Lower leg skin (tissue), 4 donors: ENCODE measurements at regions not wholly inside any gene's neighbourhood (a gene's known extent, or its start where the extent isn't known, plus 50 kb on each side); places are given as distances from the start of the nearest gene placed in this dataset.

Experiments
- DNase-seq, 2 donors: peaks; one replicate each; pipeline ENCODE4 v3.0.0-alpha.2; 2019; ENCODE audit warnings: low spot score in 2 of 2
- H3K4me3 ChIP-seq: fragments of 200-600 bp; sonication (generic); 2 replicates; pipeline ENCODE4 v1.5.1; 2017; ENCODE audit warnings: mild to moderate bottlenecking, low read depth; ENCODE audit not compliant: poor library complexity, severe bottlenecking
- POLR2A ChIP-seq, 2 donors: fragments of 450-650 bp; IDR thresholded peaks; one replicate each; pipeline ENCODE4 v1.6.1; 2016 to 2017; ENCODE audit warnings: antibody characterized with exemption in 2 of 2, mild to moderate bottlenecking in 1 of 2, moderate library complexity in 1 of 2
- WGBS, 2 donors: methylation state at CpG; one replicate each; pipeline ENCODE4 v1.1.5; 2018; 5-methylcytosine and 5-hydroxymethylcytosine counted together
- intact Hi-C: fragments of 100-400 bp; cut with DNase I; formaldehyde crosslinking; loops from one replicate; pipeline ENCODE4 v1.15.0; 2023; ENCODE audit warnings: low total_unique reads
- TF ChIP-seq, protein P1 (sequence below), 3 donors: fragments of 450-650 bp; IDR thresholded peaks; one replicate each; pipeline ENCODE4 v1.5.1; 2016; ENCODE audit warnings: antibody characterized with exemption in 3 of 3, mild to moderate bottlenecking in 3 of 3, moderate library complexity in 2 of 3

DNA sequence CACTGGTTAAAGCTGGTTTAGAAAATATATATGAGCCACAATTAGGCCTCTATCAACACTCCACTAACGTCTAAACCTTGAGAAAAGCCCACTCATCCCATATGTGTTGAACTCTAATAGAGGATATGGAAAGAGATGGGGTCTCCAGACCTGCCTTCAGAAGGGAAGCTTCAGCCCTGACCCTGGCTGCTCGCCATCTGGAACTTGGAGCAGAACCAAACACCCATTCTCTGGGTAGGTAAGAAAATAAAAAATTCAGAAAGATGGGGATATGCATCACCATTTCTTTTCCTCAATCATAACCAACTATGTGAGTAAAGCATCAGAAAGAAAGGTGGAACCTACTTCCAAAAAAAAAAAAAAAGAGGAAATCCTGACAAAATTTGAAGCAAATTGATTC, 666.2 kb downstream of the PTPRC start:
- 75 to 78% methylated on average over 2 of the region's 2 CpGs for WGBS, 2 donors
- TF ChIP-seq POLR2A (IDR thresholded peaks at IDR 0.05): no peak
- TF ChIP-seq, protein P1, sequence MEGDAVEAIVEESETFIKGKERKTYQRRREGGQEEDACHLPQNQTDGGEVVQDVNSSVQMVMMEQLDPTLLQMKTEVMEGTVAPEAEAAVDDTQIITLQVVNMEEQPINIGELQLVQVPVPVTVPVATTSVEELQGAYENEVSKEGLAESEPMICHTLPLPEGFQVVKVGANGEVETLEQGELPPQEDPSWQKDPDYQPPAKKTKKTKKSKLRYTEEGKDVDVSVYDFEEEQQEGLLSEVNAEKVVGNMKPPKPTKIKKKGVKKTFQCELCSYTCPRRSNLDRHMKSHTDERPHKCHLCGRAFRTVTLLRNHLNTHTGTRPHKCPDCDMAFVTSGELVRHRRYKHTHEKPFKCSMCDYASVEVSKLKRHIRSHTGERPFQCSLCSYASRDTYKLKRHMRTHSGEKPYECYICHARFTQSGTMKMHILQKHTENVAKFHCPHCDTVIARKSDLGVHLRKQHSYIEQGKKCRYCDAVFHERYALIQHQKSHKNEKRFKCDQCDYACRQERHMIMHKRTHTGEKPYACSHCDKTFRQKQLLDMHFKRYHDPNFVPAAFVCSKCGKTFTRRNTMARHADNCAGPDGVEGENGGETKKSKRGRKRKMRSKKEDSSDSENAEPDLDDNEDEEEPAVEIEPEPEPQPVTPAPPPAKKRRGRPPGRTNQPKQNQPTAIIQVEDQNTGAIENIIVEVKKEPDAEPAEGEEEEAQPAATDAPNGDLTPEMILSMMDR (IDR thresholded peaks at IDR 0.05): no peak
- intact Hi-C loops: no loop called here
- DNase-seq: no peak
- no peak overlapping the region for H3K4me3 ChIP-seq

DNA sequence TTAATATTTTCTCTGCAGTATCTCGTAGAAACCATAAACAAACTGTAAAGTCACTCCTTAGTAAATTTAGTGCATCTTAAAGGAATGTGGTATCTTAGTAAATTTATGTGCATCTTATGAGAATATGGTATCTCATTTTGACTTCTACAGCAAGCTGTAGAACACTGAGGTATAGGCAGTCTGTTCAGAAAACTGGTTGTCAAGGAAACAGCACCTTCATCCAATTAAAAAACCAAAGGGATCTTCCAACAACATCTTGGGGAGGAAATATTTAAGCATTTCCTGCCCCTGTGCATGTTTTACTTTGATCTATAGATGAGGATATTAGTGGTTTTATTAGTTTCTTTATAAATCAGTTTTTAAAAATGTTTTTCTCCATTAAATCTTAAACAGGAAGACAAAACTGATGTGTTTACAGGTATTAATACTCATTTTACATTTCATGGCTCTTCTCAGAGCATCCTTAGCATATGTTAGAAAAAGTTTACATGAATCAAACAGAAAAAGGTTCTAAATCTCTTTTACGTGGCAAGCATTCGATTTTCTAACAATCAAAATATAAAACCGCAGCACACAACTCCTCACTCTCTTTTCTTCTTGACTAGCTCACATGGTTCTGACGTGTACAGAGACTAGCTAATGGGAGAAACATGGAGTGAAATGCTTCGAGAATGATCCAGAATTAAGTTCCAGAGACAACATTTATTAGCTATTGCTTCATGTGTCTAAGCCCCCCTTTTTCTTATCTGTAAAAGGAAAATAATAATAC, 668.8 kb downstream of the PTPRC start:
- TF ChIP-seq POLR2A (IDR thresholded peaks at IDR 0.05): no peak
- intact Hi-C loops: no loop called here
- WGBS, 2 donors: 62 to 73% methylated on average over 6 of the region's 6 CpGs
- H3K4me3 ChIP-seq: no peak overlapping the region
- DNase-seq: no peak

DNA sequence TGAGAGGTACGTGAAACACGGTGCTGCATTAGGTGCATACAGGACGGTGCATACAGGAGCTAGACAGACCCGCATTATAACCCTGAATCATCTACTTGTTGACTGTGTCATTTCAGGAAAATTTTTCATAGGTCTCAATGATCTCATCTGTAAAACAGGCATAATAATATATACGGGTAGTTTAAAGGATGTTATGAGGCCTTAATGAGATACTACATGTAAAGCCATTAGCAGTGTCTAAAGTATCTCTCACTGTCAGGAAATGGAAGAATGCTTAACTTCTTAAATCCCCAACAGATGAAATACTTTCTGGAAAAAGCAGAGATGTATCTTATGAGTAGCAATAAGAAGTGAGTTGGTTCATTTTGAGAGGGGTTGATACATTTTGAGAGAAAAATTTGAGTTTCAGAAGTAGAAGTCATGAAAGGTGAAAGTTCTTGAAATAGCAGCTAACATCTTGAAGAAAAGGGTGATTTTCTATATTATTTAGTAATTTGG, 669.6 kb downstream of the PTPRC start:
- WGBS, 2 donors: 90 to 92% methylated on average over 5 of the region's 5 CpGs
- intact Hi-C loops: no loop called here
- TF ChIP-seq, protein P1 (IDR thresholded peaks at IDR 0.05): no peak
- TF ChIP-seq POLR2A (IDR thresholded peaks at IDR 0.05): no peak
- no peak overlapping the region for H3K4me3 ChIP-seq
- DNase-seq: no peak

DNA sequence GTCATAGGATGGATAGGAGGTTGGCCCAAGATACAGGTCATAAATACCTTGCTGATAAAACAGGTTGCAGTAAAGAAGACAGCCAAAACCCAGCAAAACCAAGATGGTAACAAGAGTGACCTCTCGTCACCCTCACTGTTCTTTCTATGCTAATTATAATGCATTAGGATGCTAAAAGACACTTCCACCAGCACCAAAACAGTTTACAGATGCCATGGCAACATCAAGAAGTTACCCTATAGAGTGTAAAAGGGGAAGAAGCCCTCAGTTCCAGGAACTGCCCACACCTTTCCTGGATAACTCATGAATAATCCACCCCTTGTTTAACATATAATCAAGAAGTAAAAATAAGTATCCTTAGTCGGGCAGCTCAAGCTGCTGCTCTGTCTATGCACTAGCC, 671.9 kb downstream of the PTPRC start:
- WGBS, 2 donors: 80 to 87% methylated on average over 2 of the region's 2 CpGs
- intact Hi-C loops: no loop called here
- no peak overlapping the region for H3K4me3 ChIP-seq
- DNase-seq: no peak
- no peak for TF ChIP-seq POLR2A (IDR thresholded peaks at IDR 0.05)
- TF ChIP-seq, protein P1 (IDR thresholded peaks at IDR 0.05): no peak

DNA sequence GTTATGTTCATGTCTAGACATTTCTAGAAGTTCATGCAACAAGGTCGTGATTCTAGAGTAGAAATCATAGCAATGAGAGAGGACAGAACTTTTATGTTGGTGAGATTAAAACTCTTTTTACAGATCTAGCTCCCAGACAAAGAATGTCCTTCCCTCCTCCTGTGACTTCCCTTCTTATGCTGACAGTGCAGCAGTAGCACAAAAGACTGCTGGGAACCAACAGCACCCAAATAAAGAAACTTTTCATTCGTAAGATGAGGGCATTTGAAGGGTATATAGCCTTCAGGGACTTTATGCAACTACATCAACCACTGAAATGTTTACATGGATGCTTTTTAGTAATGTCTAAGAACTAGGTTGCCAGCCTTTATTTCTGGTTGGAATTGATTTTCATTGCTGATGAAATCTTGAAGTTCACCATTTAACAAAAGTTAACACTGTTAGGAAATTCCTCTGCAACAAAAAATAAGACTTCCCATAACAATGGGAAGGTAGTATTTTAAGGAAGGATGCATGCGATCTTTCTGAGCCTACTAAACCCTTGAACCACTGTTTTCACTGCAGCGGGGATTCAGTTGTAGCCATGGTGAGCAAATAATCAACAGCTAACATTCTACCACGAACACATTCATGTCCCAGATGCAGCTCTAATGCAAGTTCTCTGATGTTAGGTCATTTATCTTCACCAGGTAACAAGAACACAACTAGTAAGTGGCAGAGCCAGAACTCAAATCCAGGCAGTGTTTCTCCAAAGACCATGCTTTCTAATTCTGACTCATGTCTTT, 672.8 kb downstream of the PTPRC start:
- 67 to 71% methylated on average over 5 of the region's 5 CpGs for WGBS, 2 donors
- no peak for TF ChIP-seq POLR2A (IDR thresholded peaks at IDR 0.05)
- TF ChIP-seq, protein P1 (IDR thresholded peaks at IDR 0.05): no peak
- intact Hi-C loops: no loop called here
- DNase-seq: no peak
- no peak overlapping the region for H3K4me3 ChIP-seq

DNA sequence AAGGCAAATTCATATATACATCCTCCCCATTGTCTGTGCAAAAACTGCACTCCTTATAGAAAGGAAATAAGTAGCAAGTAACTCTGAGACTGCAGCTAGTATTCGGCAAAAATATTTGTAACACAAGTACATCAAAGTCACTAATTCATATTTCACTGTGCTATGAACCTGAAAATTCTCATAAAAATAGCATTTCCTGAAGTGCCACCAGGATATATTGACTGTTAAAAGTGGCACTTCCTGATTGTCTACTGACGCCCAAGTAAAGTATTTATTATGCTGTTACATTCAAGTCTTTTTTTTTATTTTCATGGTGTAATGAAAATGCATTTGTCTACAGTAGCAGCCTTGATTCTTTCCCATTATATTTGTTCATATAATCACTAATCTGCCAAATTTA, 673.8 kb downstream of the PTPRC start:
- no peak overlapping the region for H3K4me3 ChIP-seq
- intact Hi-C loops: no loop called here
- 40 to 44% methylated on average over 2 of the region's 2 CpGs for WGBS, 2 donors
- no peak for DNase-seq
- no peak for TF ChIP-seq POLR2A (IDR thresholded peaks at IDR 0.05)
- TF ChIP-seq, protein P1 (IDR thresholded peaks at IDR 0.05): no peak
